PC-3 (cell line): ENCODE measurements at regions not wholly inside any gene's neighbourhood (a gene's known extent, or its start where the extent isn't known, plus 50 kb on each side); places are given as distances from the start of the nearest gene placed in this dataset.
"Not testable (repeated sequence)": the region's sequence is repeated elsewhere in the genome, so short reads cannot be mapped to it uniquely, and the experiment has no call there.

Source experiments
- CTCF ChIP-seq: fragments of 300-600 bp; sonication (generic); conservative IDR thresholded peaks from 2 replicates; pipeline ENCODE4 v1.5.1; 2017; ENCODE audit warnings: antibody characterized with exemption, low read depth, mild to moderate bottlenecking, low read length
- EZH2 ChIP-seq: fragments of 300-600 bp; sonication (generic); IDR thresholded peaks from one replicate; pipeline ENCODE4 v1.6.1; 2017; ENCODE audit warnings: antibody characterized with exemption, mild to moderate bottlenecking, low read length; ENCODE audit not compliant: unreplicated experiment
- EZH2phosphoT487 ChIP-seq: fragments of 300-600 bp; sonication (generic); IDR thresholded peaks from 2 replicates; pipeline ENCODE4 v1.6.1; 2018; ENCODE audit warnings: mild to moderate bottlenecking, antibody characterized with exemption, low read length, borderline replicate concordance

GRCh38 chr2:7178996-7179395, 261.8 kb downstream of the RNF144A start:
- not testable (repeated sequence) for TF ChIP-seq CTCF, EZH2, EZH2phosphoT487
